NT2/D1 (cell line): ENCODE measurements at regions not wholly inside any gene's neighbourhood (a gene's known extent, or its start where the extent isn't known, plus 50 kb on each side); places are given as distances from the start of the nearest gene placed in this dataset.

Source experiments
- SUZ12 ChIP-seq: IDR thresholded peaks from 2 replicates; pipeline ENCODE4 v1.6.1; 2011; ENCODE audit not compliant: insufficient read length, insufficient read depth; ENCODE audit errors: extremely low read depth
- YY1 ChIP-seq: IDR thresholded peaks from 2 replicates; pipeline ENCODE4 v1.6.1; 2011; ENCODE audit not compliant: insufficient read length, insufficient read depth

DNA sequence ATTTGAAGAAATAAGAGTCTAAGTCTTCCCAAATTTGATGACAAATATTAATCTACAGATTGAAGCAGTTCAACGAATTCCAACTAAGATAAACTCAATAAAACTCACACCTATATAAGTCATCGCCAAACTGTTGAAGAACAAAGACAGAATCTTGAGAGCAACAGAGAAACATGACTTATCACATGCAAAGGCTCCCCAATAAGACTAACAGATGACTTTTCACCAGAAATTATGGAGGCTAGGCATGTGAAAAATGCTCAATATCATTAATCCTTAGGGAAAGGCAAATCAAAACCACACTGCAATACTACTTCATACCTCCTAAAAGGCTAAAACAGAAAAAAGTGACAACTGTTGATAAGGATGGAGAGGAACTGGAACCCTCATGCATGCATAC is 517.6 kb upstream of the SUCLG2 start:
- TF ChIP-seq YY1 (no peak), SUZ12 (no peak)
